ENCODE measurements at regions not wholly inside any gene's neighbourhood (a gene's known extent, or its start where the extent isn't known, plus 50 kb on each side); places are given as distances from the start of the nearest gene placed in this dataset.

DNA sequence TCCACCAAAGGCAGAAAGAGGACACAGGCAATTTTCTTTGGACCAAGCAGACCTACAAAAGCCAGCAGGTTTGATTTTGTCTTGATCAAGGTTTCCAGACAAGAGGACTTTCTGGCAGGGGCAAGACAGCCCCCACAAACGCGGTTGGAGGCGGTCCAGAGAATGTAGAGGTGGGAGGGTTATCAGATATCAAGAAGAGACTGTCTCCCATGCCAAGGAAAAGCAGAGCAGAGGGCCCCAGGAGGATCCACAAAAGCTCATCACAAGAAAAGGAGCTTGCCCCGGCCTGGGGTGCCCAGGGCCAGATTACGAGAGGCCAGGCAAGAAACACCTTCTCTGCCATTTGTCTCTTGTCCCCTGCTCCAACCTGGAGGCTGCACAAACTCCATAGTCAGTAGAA lies 538.9 kb downstream of the BNC2 start:
- Histone ChIP-seq H3K27me3 (no peaks in the 10 kb centered on the region), H3K4me3 (no peak overlapping the region), H3K27ac (no peak overlapping the region), H3K4me1 (peaks cover 0 to 5% (median 0%) of the 10 kb centered on the region in 4 donors), H3K36me3 (no peaks in the 10 kb centered on the region), H3K9me3 (no peaks in the 10 kb centered on the region)
- ATAC-seq, result no peak
- no peak for DNase-seq
- 68% methylated on average over 3 of the region's 5 CpGs for WGBS (ENCODE audit: insufficient coverage, low coverage, low lambda C conversion rate, missing lambda C conversion rate)
- intact Hi-C loops (cut with DNase I), result no loop called here
- TF ChIP-seq POLR2A (IDR thresholded peaks at IDR 0.05), result no peak
- TF ChIP-seq, protein P1, sequence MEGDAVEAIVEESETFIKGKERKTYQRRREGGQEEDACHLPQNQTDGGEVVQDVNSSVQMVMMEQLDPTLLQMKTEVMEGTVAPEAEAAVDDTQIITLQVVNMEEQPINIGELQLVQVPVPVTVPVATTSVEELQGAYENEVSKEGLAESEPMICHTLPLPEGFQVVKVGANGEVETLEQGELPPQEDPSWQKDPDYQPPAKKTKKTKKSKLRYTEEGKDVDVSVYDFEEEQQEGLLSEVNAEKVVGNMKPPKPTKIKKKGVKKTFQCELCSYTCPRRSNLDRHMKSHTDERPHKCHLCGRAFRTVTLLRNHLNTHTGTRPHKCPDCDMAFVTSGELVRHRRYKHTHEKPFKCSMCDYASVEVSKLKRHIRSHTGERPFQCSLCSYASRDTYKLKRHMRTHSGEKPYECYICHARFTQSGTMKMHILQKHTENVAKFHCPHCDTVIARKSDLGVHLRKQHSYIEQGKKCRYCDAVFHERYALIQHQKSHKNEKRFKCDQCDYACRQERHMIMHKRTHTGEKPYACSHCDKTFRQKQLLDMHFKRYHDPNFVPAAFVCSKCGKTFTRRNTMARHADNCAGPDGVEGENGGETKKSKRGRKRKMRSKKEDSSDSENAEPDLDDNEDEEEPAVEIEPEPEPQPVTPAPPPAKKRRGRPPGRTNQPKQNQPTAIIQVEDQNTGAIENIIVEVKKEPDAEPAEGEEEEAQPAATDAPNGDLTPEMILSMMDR (IDR thresholded peaks at IDR 0.05), result no peak

DNA sequence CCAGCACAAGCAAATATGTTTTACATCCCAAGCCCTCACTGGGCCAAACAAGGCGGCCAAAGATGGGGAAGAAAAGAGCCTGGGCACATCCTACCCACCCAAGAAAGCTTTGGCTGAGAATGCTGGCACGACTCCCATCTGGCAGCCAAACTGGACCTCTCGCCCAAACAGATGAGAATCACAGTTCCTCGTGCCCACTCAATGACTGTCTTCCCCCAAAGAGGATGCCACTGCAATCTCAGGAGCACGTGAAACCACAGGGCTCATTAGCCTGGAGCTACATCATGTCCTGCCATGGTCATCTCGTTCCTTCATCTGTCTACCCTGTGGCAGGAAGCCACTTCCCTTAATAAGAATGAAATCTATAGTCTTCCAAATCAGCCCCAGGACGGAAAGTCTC lies 536.8 kb downstream of the BNC2 start:
- 72% methylated on average over 2 of the region's 7 CpGs for WGBS (ENCODE audit: insufficient coverage, low coverage, low lambda C conversion rate, missing lambda C conversion rate)
- H3K9me3 ChIP-seq, result no peaks in the 10 kb centered on the region
- no peak for ATAC-seq
- no peaks in the 10 kb centered on the region for H3K27me3 ChIP-seq
- DNase-seq, result no peak
- intact Hi-C loops (cut with DNase I), result no loop called here
- H3K36me3 ChIP-seq, result no peaks in the 10 kb centered on the region
- peaks cover 0 to 5% (median 0%) of the 10 kb centered on the region in 4 donors for H3K4me1 ChIP-seq
- H3K4me3 ChIP-seq, result no peak overlapping the region
- H3K27ac ChIP-seq, result no peak overlapping the region
- no peak for TF ChIP-seq POLR2A (IDR thresholded peaks at IDR 0.05)
- TF ChIP-seq, protein P1 (IDR thresholded peaks at IDR 0.05), result no peak

DNA sequence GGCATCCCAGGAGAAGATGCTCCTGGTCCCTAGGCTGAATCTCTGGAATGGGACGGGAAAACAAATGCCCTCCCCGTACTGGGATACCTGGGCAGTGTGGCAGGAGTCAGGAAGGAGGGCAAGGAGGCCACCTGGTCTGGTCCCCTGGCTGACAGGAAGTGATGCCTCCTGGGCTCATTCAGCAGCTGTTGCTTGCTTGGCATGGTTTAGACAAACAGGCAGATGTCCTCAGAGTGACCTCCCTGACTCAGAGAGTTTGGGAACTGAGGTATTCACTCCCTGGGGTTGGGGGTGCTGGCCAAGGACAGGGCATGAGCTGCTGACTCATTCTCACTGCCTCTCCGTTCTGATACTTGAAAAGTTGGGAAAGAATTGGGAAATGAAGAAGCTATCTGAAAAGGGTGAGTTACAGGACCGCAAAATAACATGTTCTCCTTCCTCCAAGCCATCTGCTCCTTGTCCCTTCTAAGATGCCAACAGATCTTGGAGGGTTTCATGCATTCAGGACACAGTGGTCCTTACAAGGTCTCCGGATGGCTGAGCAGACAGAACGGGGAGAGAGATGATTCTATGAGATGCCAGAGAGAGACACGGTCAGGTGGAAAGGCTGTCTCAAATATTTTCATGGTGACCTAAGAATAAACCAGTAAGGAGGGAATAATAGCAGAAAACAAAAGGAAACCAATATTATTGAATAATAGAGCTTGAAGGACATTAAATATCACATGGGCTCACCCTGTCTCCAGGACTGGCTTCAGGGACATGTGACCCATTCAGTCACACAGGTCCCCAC lies 534.5 kb downstream of the BNC2 start:
- H3K27me3 ChIP-seq, result no peaks in the 10 kb centered on the region
- no peaks in the 10 kb centered on the region for H3K9me3 ChIP-seq
- peak; percentile 65 to 90 (median 80) for ATAC-seq
- H3K36me3 ChIP-seq, result no peaks in the 10 kb centered on the region
- no peak overlapping the region for H3K4me3 ChIP-seq
- H3K4me1 ChIP-seq, result peaks cover 0 to 5% (median 0%) of the 10 kb centered on the region in 4 donors
- TF ChIP-seq, protein P1 (IDR thresholded peaks at IDR 0.05), result no peak
- peak; percentile 27 for TF ChIP-seq POLR2A (IDR thresholded peaks at IDR 0.05)
- DNase-seq, result peak in 2 of 3 donors; percentile 69 to 78
- WGBS (ENCODE audit: insufficient coverage, low coverage, low lambda C conversion rate, missing lambda C conversion rate), result 61% methylated on average over 6 of the region's 7 CpGs
- intact Hi-C loops (cut with DNase I), result no loop called here
- H3K27ac ChIP-seq, result peak overlapping the region in 2 of 3 donors; percentile 50 to 58

DNA sequence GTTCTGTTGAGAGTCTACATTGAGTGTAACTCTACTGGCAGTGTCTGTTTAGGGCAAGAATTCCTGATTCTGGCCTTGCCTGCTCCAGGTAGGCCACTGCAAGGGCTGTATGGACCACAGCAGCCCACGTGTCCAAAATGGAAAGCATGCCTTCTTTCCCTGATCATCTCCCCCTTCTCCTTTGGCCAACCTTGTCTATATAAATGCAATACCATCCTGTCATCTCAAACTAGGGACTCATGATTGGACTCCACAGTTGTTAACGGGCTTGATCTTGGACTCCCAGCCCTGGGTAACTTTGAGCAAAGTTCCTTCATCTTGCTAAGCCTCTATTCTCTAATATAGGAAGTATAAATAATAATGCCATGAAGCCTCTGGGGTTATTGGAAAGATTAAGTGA lies 533.6 kb downstream of the BNC2 start:
- DNase-seq, result no peak
- Histone ChIP-seq H3K36me3 (no peaks in the 10 kb centered on the region), H3K4me1 (peaks cover 0 to 5% (median 0%) of the 10 kb centered on the region in 4 donors), H3K27ac (peak overlapping the region in 1 of 3 donors; percentile 58), H3K9me3 (no peaks in the 10 kb centered on the region), H3K27me3 (no peaks in the 10 kb centered on the region), H3K4me3 (no peak overlapping the region)
- TF ChIP-seq, protein P1 (IDR thresholded peaks at IDR 0.05), result no peak
- no peak for TF ChIP-seq POLR2A (IDR thresholded peaks at IDR 0.05)
- no peak for ATAC-seq
- WGBS (ENCODE audit: insufficient coverage, low coverage, low lambda C conversion rate, missing lambda C conversion rate), result 31% methylated on average over 2 of the region's 2 CpGs
- intact Hi-C loops (cut with DNase I), result no loop called here

Data from right lobe of liver (tissue), 6 donors.